Lung (tissue), 11 donors: ENCODE measurements at regions not wholly inside any gene's neighbourhood (a gene's known extent, or its start where the extent isn't known, plus 50 kb on each side); places are given as distances from the start of the nearest gene placed in this dataset.

Experiments
- ATAC-seq: fragments of 200-7000 bp; cut with Tn5 transposase; one replicate; pipeline ENCODE4 v1.9.1; 2020; ENCODE audit warnings: moderate number of reproducible peaks; ENCODE audit not compliant: insufficient read depth, low FRiP score
- DNase-seq, 3 donors: peaks; one replicate each; pipeline ENCODE4 v3.0.0-alpha.2; 2013 to 2017
- H3K27ac ChIP-seq, 2 donors: one replicate each; pipeline ENCODE4 v1.5.1; 2013; ENCODE audit warnings: mild to moderate bottlenecking in 2 of 2, moderate library complexity in 2 of 2, control low read depth in 1 of 2, inconsistent platforms in 1 of 2, low read depth in 1 of 2, low read length in 1 of 2
- H3K27me3 ChIP-seq, 3 donors: one replicate each; pipeline ENCODE4 v1.5.1; 2013; ENCODE audit warnings: low read length in 2 of 3; ENCODE audit not compliant: control insufficient read depth in 3 of 3, insufficient read depth in 3 of 3
- H3K36me3 ChIP-seq, 4 donors: one replicate each; pipeline ENCODE4 v1.5.1; 2013; ENCODE audit warnings: low read length in 4 of 4, mild to moderate bottlenecking in 1 of 4, moderate library complexity in 1 of 4; ENCODE audit not compliant: control insufficient read depth in 4 of 4, insufficient read depth in 4 of 4
- H3K4me1 ChIP-seq, 5 donors: one replicate each; pipeline ENCODE4 v1.5.1; 2013; ENCODE audit warnings: low read length in 5 of 5, mild to moderate bottlenecking in 2 of 5, moderate library complexity in 1 of 5; ENCODE audit not compliant: control insufficient read depth in 5 of 5, insufficient read depth in 5 of 5
- H3K4me3 ChIP-seq: one replicate; pipeline ENCODE4 v1.5.1; 2013; ENCODE audit warnings: mild to moderate bottlenecking, control low read depth, moderate library complexity
- H3K9ac ChIP-seq, 2 donors: one replicate each; pipeline ENCODE4 v1.5.1; 2013; ENCODE audit warnings: low read length in 2 of 2, control low read depth in 1 of 2; ENCODE audit not compliant: insufficient read depth in 1 of 2
- H3K9me3 ChIP-seq, 4 donors: one replicate each; pipeline ENCODE4 v1.5.1; 2013; ENCODE audit warnings: low read length in 3 of 4, mild to moderate bottlenecking in 1 of 4, moderate library complexity in 1 of 4; ENCODE audit not compliant: control insufficient read depth in 4 of 4, insufficient read depth in 3 of 4
- WGBS, 2 donors: extraction: QIAGEN DNeasy Blood & Tissue Kit; methylation state at CpG; one replicate each; pipeline ENCODE4 v1.1.7; 2013; 5-methylcytosine and 5-hydroxymethylcytosine counted together
- TF ChIP-seq, protein P1 (sequence below): IDR thresholded peaks from 2 replicates; pipeline ENCODE4 v1.5.1; 2012; ENCODE audit warnings: mild to moderate bottlenecking; ENCODE audit errors: control extremely low read depth, extremely low read depth
- donor health status: control.
- donor health status: control.
- donor health status: Bipolar disorder and iron deficiency.
- donor health status: healthy.
- donor health status: DM: yes; HTN: yes; CAD: no.

DNA sequence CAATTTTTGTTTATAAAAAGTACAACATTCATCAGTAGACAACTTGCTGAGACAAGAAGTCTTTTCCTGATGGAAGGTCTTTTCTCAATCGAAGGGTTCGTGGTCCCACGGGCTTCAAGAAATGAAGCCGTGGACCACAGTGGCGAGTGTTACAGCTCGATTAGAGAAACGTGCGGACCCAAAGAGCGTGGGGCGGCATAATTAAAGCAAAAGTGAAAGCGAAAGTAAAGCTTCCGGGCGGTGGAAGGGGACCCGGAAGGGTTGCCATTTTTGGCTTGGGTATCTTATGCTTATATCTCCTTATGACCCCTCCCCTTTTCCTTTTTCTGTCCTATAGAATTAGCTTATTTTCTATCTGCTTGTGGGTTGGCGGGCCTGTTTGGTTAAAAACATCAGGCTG is 2309.4 kb upstream of the ACO1 start:
- WGBS, 2 donors, result 84 to 85% methylated on average over 15 of the region's 15 CpGs
- TF ChIP-seq, protein P1, sequence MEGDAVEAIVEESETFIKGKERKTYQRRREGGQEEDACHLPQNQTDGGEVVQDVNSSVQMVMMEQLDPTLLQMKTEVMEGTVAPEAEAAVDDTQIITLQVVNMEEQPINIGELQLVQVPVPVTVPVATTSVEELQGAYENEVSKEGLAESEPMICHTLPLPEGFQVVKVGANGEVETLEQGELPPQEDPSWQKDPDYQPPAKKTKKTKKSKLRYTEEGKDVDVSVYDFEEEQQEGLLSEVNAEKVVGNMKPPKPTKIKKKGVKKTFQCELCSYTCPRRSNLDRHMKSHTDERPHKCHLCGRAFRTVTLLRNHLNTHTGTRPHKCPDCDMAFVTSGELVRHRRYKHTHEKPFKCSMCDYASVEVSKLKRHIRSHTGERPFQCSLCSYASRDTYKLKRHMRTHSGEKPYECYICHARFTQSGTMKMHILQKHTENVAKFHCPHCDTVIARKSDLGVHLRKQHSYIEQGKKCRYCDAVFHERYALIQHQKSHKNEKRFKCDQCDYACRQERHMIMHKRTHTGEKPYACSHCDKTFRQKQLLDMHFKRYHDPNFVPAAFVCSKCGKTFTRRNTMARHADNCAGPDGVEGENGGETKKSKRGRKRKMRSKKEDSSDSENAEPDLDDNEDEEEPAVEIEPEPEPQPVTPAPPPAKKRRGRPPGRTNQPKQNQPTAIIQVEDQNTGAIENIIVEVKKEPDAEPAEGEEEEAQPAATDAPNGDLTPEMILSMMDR, result no peak
- no peaks in the 10 kb centered on the region for H3K36me3 ChIP-seq
- ATAC-seq (no peak), DNase-seq (no peak)
- peaks cover 0 to 2% (median 0%) of the 10 kb centered on the region in 5 donors for H3K4me1 ChIP-seq
- H3K27me3 ChIP-seq, result no peaks in the 10 kb centered on the region
- H3K27ac ChIP-seq, result no peak overlapping the region
- peaks cover 0 to 3% (median 0%) of the 10 kb centered on the region in 4 donors for H3K9me3 ChIP-seq
- H3K4me3 ChIP-seq, result no peak overlapping the region
- H3K9ac ChIP-seq, result no peak overlapping the region

DNA sequence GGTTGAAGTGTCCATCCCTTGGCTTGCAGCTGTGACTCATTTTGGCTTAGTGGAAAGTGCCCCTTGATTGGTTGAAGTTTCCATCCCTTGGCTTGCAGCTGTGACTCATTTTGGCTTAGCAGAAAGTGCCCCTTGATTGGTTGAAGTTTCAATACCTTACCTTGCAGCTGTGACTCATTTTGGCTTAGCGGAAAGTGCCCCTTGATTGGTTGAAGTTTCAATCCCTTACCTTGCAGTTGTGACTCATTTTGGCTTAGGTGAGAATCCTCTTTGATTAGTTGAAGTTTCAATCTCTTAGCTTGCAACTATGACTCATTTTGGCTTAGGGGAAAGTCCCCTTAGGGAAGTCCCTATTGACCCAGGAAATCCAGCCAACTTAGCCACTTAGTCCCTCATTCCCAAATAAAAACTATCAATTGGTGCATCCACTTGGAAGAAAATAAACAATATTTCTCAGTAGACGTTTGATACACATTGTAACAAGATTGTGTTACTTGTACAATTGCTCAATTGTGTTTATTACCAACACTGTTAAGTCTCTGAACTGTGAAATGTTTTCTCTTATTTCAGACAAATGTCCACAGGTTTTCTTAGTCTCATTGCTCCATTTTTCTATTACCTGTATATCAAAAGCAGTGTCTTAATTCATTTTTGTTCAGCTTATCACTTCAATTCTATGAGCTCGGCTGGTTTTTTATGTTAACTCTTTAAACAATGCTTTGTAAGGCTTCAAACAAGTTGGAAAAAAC is 2308.8 kb upstream of the ACO1 start:
- peaks cover 0 to 3% (median 0%) of the 10 kb centered on the region in 4 donors for H3K9me3 ChIP-seq
- 53 to 77% methylated on average over 3 of the region's 3 CpGs for WGBS, 2 donors
- no peak for ATAC-seq
- H3K9ac ChIP-seq, result no peak overlapping the region
- H3K27me3 ChIP-seq, result no peaks in the 10 kb centered on the region
- TF ChIP-seq, protein P1, result no peak
- H3K36me3 ChIP-seq, result no peaks in the 10 kb centered on the region
- H3K4me3 ChIP-seq, result no peak overlapping the region
- peaks cover 0 to 2% (median 0%) of the 10 kb centered on the region in 5 donors for H3K4me1 ChIP-seq
- no peak for DNase-seq
- H3K27ac ChIP-seq, result no peak overlapping the region

DNA sequence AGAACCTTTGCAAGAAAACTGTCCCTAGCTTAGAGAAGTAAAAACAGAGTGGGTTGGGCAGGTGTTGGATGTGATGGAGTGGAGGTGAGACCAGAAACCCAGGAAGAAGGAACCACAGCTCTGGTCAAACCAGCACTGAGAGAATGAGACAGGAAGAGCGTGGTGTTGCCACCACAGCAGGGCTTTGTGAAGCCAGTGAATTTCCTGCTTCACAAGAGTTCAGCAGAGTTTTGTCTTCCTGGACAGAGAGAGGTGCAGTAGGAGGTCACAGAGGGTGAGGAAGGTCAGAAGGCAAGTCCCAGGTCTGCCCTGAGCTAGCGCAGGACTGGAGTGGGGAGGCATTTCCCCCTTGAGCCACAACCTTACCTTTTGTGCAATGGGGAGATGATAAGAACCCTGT is 2306.2 kb upstream of the ACO1 start:
- Histone ChIP-seq H3K9me3 (peaks cover 0 to 3% (median 0%) of the 10 kb centered on the region in 4 donors), H3K36me3 (no peaks in the 10 kb centered on the region), H3K27me3 (no peaks in the 10 kb centered on the region), H3K27ac (no peak overlapping the region), H3K9ac (no peak overlapping the region), H3K4me1 (peaks cover 0 to 2% (median 0%) of the 10 kb centered on the region in 5 donors), H3K4me3 (no peak overlapping the region)
- no peak for DNase-seq
- ATAC-seq, result no peak
- TF ChIP-seq, protein P1, result no peak
- 79 to 80% methylated on average over 2 of the region's 2 CpGs for WGBS, 2 donors
